Stimulated activated CD8-positive, alpha-beta memory T cell treated with anti-CD3 and anti-CD28 coated beads, Interleukin-12 subunit alpha, Interleukin-12 subunit beta, amount 100 ng/mL, for 4 hours (primary cell): ENCODE measurements at regions not wholly inside any gene's neighbourhood (a gene's known extent, or its start where the extent isn't known, plus 50 kb on each side); places are given as distances from the start of the nearest gene placed in this dataset.

Experiments used
- DNase-seq: peaks from one replicate; pipeline ENCODE4 v3.0.0-alpha.2; 2020; ENCODE audit warnings: low read depth

- no peak for DNase-seq
Measured at GRCh38 chr5:167710444-167711073, 580.9 kb upstream of the WWC1 start.

- DNase-seq = no peak
Measured at GRCh38 chr5:167712986-167713585, 578.4 kb upstream of the WWC1 start.

- DNase-seq = no peak
Measured at GRCh38 chr5:167713896-167714295, 577.5 kb upstream of the WWC1 start.

GRCh38 chr5:167716126-167716775 lies 575.2 kb upstream of the WWC1 start:
- no peak for DNase-seq

- no peak for DNase-seq
Measured at GRCh38 chr5:167720259-167720658, 571.2 kb upstream of the WWC1 start.

GRCh38 chr5:167720676-167721260 lies 570.7 kb upstream of the WWC1 start:
- DNase-seq = no peak

- no peak for DNase-seq
Measured at GRCh38 chr5:167721926-167722440, 569.5 kb upstream of the WWC1 start.

GRCh38 chr5:167723254-167723871 lies 568.1 kb upstream of the WWC1 start:
- DNase-seq = peak; percentile 13

- DNase-seq = no peak
Measured at GRCh38 chr5:167725264-167725663, 566.2 kb upstream of the WWC1 start.

GRCh38 chr5:167725741-167726140 lies 565.7 kb upstream of the WWC1 start:
- DNase-seq = no peak

- no peak for DNase-seq
Measured at GRCh38 chr5:167726642-167727041, 564.8 kb upstream of the WWC1 start.

- no peak for DNase-seq
Measured at GRCh38 chr5:167730121-167730520, 561.3 kb upstream of the WWC1 start.

GRCh38 chr5:167730656-167731055 lies 560.8 kb upstream of the WWC1 start:
- no peak for DNase-seq

- no peak for DNase-seq
Measured at GRCh38 chr5:167731951-167732350, 559.5 kb upstream of the WWC1 start.

GRCh38 chr5:167732499-167732898 lies 558.9 kb upstream of the WWC1 start:
- DNase-seq = no peak

GRCh38 chr5:167736992-167737391 lies 554.5 kb upstream of the WWC1 start:
- DNase-seq = no peak

- DNase-seq = no peak
Measured at GRCh38 chr5:167743695-167744464, 547.6 kb upstream of the WWC1 start.

- DNase-seq = no peak
Measured at GRCh38 chr5:167745868-167746267, 545.6 kb upstream of the WWC1 start.

GRCh38 chr5:167750586-167750985 lies 540.9 kb upstream of the WWC1 start:
- DNase-seq = no peak

GRCh38 chr5:167752936-167753335 lies 538.5 kb upstream of the WWC1 start:
- no peak for DNase-seq

- no peak for DNase-seq
Measured at GRCh38 chr5:167753725-167754490, 537.5 kb upstream of the WWC1 start.
